ENCODE measurements at regions not wholly inside any gene's neighbourhood (a gene's known extent, or its start where the extent isn't known, plus 50 kb on each side); places are given as distances from the start of the nearest gene placed in this dataset.

GRCh38 chr2:18889565-18890332 is 300.4 kb upstream of the NT5C1B start:
- DNase-seq (ENCODE audit: low read depth in 2 of 2) = no peak

GRCh38 chr2:18885457-18885856 is 296.1 kb upstream of the NT5C1B start:
- DNase-seq (ENCODE audit: low read depth in 2 of 2) = no peak

- no peak for DNase-seq (ENCODE audit: low read depth in 2 of 2)
Measured at GRCh38 chr2:18883616-18884456, 294.5 kb upstream of the NT5C1B start.

GRCh38 chr2:18871430-18871829 is 282.1 kb upstream of the NT5C1B start:
- no peak for DNase-seq (ENCODE audit: low read depth in 2 of 2)

GRCh38 chr2:18870307-18870706 is 280.9 kb upstream of the NT5C1B start:
- DNase-seq (ENCODE audit: low read depth in 2 of 2) = no peak

- no peak for DNase-seq (ENCODE audit: low read depth in 2 of 2)
Measured at GRCh38 chr2:18861951-18862350, 272.6 kb upstream of the NT5C1B start.

- DNase-seq (ENCODE audit: low read depth in 2 of 2) = no peak
Measured at GRCh38 chr2:18860179-18860578, 270.8 kb upstream of the NT5C1B start.

- no peak for DNase-seq (ENCODE audit: low read depth in 2 of 2)
Measured at GRCh38 chr2:18856765-18857164, 267.4 kb upstream of the NT5C1B start.

- no peak for DNase-seq (ENCODE audit: low read depth in 2 of 2)
Measured at GRCh38 chr2:18855027-18855426, 265.7 kb upstream of the NT5C1B start.

- no peak for DNase-seq (ENCODE audit: low read depth in 2 of 2)
Measured at GRCh38 chr2:18849841-18850578, 260.6 kb upstream of the NT5C1B start.

- no peak for DNase-seq (ENCODE audit: low read depth in 2 of 2)
Measured at GRCh38 chr2:18848646-18849045, 259.3 kb upstream of the NT5C1B start.

GRCh38 chr2:18845854-18846445 is 256.6 kb upstream of the NT5C1B start:
- no peak for DNase-seq (ENCODE audit: low read depth in 2 of 2)

GRCh38 chr2:18842836-18843235 is 253.5 kb upstream of the NT5C1B start:
- DNase-seq (ENCODE audit: low read depth in 2 of 2) = no peak

GRCh38 chr2:18841248-18842150 is 252.1 kb upstream of the NT5C1B start:
- no peak for DNase-seq (ENCODE audit: low read depth in 2 of 2)

- DNase-seq (ENCODE audit: low read depth in 2 of 2) = no peak
Measured at GRCh38 chr2:18837240-18837639, 247.9 kb upstream of the NT5C1B start.

- DNase-seq (ENCODE audit: low read depth in 2 of 2) = no peak
Measured at GRCh38 chr2:18836436-18836835, 247.1 kb upstream of the NT5C1B start.

GRCh38 chr2:18835787-18836186 is 246.4 kb upstream of the NT5C1B start:
- no peak for DNase-seq (ENCODE audit: low read depth in 2 of 2)

GRCh38 chr2:18834341-18834740 is 245.0 kb upstream of the NT5C1B start:
- no peak for DNase-seq (ENCODE audit: low read depth in 2 of 2)

- DNase-seq (ENCODE audit: low read depth in 2 of 2) = no peak
Measured at GRCh38 chr2:18833941-18834340, 244.6 kb upstream of the NT5C1B start.

GRCh38 chr2:18831916-18832510 is 242.6 kb upstream of the NT5C1B start:
- DNase-seq (ENCODE audit: low read depth in 2 of 2) = no peak

- no peak for DNase-seq (ENCODE audit: low read depth in 2 of 2)
Measured at GRCh38 chr2:18830962-18831361, 241.6 kb upstream of the NT5C1B start.
